GM12874 (cell line): ENCODE measurements at regions not wholly inside any gene's neighbourhood (a gene's known extent, or its start where the extent isn't known, plus 50 kb on each side); places are given as distances from the start of the nearest gene placed in this dataset.

ENCODE experiments used
- CTCF ChIP-seq: IDR thresholded peaks from 2 replicates; pipeline ENCODE4 v1.5.1; 2011; ENCODE audit warnings: low read depth, mild to moderate bottlenecking, control low read depth, low read length, moderate library complexity; ENCODE audit not compliant: insufficient read depth

- TF ChIP-seq CTCF: no peak
Observed at GRCh38 chr2:240328526-240328925, 106.9 kb upstream of the GPC1 start.

- no peak for TF ChIP-seq CTCF
Observed at GRCh38 chr2:240329116-240329665, 106.3 kb upstream of the GPC1 start.

GRCh38 chr2:240329778-240330177 is 105.7 kb upstream of the GPC1 start:
- no peak for TF ChIP-seq CTCF

GRCh38 chr2:240333985-240334384 is 101.5 kb upstream of the GPC1 start:
- no peak for TF ChIP-seq CTCF

GRCh38 chr2:240335061-240335460 is 100.4 kb upstream of the GPC1 start:
- TF ChIP-seq CTCF: no peak

- TF ChIP-seq CTCF: no peak
Observed at GRCh38 chr2:240336820-240337427, 98.5 kb upstream of the GPC1 start.

- TF ChIP-seq CTCF: no peak
Observed at GRCh38 chr2:240338274-240338673, 97.2 kb upstream of the GPC1 start.
